Colonic mucosa (tissue), 4 donors: ENCODE measurements at regions not wholly inside any gene's neighbourhood (a gene's known extent, or its start where the extent isn't known, plus 50 kb on each side); places are given as distances from the start of the nearest gene placed in this dataset.

Experiments used
- DNase-seq: peaks from one replicate; pipeline ENCODE4 v3.0.0-alpha.2; 2020
- H3K27ac ChIP-seq: fragments of 200-600 bp; one replicate; pipeline ENCODE4 v1.8.0; 2021
- H3K27me3 ChIP-seq: fragments of 200-600 bp; one replicate; pipeline ENCODE4 v1.8.0; 2021
- H3K36me3 ChIP-seq: fragments of 200-600 bp; one replicate; pipeline ENCODE4 v1.8.0; 2021
- H3K4me1 ChIP-seq: fragments of 200-600 bp; one replicate; pipeline ENCODE4 v1.8.0; 2021; ENCODE audit warnings: mild to moderate bottlenecking
- H3K4me3 ChIP-seq: fragments of 200-600 bp; one replicate; pipeline ENCODE4 v1.8.0; 2021
- H3K9ac ChIP-seq, 2 donors: one replicate each; pipeline ENCODE4 v1.7.0; 2013; ENCODE audit warnings: control low read depth in 2 of 2, low read depth in 2 of 2, low read length in 2 of 2
- H3K9me3 ChIP-seq: fragments of 200-600 bp; one replicate; pipeline ENCODE4 v1.8.0; 2021
- CTCF ChIP-seq: fragments of 200-600 bp; IDR thresholded peaks from one replicate; pipeline ENCODE4 v1.8.0; 2022; ENCODE audit warnings: antibody characterized with exemption, mild to moderate bottlenecking
- intact Hi-C: fragments of 100-400 bp; cut with DNase I; formaldehyde crosslinking; loops from one replicate; pipeline ENCODE4 v1.14.1; 2022
- donor health status: healthy.
- donor health status: DM: no; HTN: no; CAD: no.
- donor health status: DM: no; HTN: no; CAD: no.

- H3K27ac ChIP-seq: no peak overlapping the region
- no peak overlapping the region for H3K4me3 ChIP-seq
- DNase-seq: no peak
- no peak for TF ChIP-seq CTCF
- intact Hi-C loops: no loop called here
- no peak overlapping the region for H3K9ac ChIP-seq
- no peaks in the 10 kb centered on the region for H3K36me3 ChIP-seq
- H3K4me1 ChIP-seq: no peaks in the 10 kb centered on the region
- H3K9me3 ChIP-seq: no peaks in the 10 kb centered on the region
- no peaks in the 10 kb centered on the region for H3K27me3 ChIP-seq
Observed at GRCh38 chr14:26928019-26928418, 330.2 kb upstream of the NOVA1 start.

- no peak for DNase-seq
- H3K36me3 ChIP-seq: no peaks in the 10 kb centered on the region
- H3K27ac ChIP-seq: no peak overlapping the region
- intact Hi-C loops: no loop called here
- no peaks in the 10 kb centered on the region for H3K27me3 ChIP-seq
- no peak overlapping the region for H3K9ac ChIP-seq
- no peak for TF ChIP-seq CTCF
- H3K4me1 ChIP-seq: no peaks in the 10 kb centered on the region
- H3K4me3 ChIP-seq: no peak overlapping the region
- no peaks in the 10 kb centered on the region for H3K9me3 ChIP-seq
Observed at GRCh38 chr14:26929361-26929760, 331.5 kb upstream of the NOVA1 start.

GRCh38 chr14:26930576-26930975 lies 332.7 kb upstream of the NOVA1 start:
- H3K36me3 ChIP-seq: no peaks in the 10 kb centered on the region
- no peak overlapping the region for H3K4me3 ChIP-seq
- intact Hi-C loops: no loop called here
- no peak overlapping the region for H3K9ac ChIP-seq
- no peaks in the 10 kb centered on the region for H3K27me3 ChIP-seq
- no peaks in the 10 kb centered on the region for H3K9me3 ChIP-seq
- DNase-seq: no peak
- no peak for TF ChIP-seq CTCF
- no peak overlapping the region for H3K27ac ChIP-seq
- no peaks in the 10 kb centered on the region for H3K4me1 ChIP-seq

DNA sequence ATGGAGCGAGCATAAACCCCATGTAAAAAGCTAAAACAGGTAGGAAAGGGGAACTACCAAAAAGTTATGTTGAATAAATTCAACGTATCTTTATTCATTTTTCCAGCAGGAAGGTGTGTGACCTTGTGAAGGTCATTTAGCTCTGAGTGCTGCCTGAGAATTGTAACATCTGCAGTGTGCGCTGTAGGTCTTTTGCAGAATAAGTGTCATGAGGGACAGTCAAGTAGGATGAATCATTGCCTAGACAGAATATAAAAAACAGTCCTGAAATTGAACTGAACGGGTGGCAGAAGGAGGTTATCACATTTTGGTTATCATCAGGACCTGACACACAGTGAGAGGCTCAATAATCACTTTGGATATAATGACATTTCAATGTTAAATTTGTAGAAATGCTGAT lies 334.8 kb upstream of the NOVA1 start:
- intact Hi-C loops: no loop called here
- Histone ChIP-seq H3K36me3 (no peaks in the 10 kb centered on the region), H3K9ac (no peak overlapping the region), H3K27ac (no peak overlapping the region), H3K4me1 (no peaks in the 10 kb centered on the region), H3K9me3 (no peaks in the 10 kb centered on the region), H3K27me3 (no peaks in the 10 kb centered on the region), H3K4me3 (no peak overlapping the region)
- TF ChIP-seq CTCF: no peak
- no peak for DNase-seq

DNA sequence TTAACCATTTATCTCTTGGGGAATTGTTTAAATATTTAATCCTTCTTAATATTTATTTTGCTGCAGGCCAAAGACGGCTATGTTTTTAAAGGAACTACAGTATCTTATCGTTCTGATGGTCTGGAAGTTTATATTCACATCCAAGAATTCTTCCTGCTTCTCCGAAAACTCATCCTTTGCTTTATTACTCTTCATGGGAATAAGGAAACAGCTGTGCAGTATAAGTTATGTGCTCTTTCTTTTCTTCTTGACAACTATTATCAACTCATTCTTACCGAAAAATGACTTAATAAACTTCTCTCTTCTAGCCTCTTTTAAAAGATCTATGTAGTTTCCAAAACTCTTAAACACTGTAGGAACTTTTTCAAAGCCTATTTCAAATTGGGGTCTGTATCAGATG lies 335.6 kb upstream of the NOVA1 start:
- H3K4me1 ChIP-seq: no peaks in the 10 kb centered on the region
- H3K9me3 ChIP-seq: no peaks in the 10 kb centered on the region
- no peak for DNase-seq
- H3K9ac ChIP-seq: no peak overlapping the region
- no peak for TF ChIP-seq CTCF
- H3K27ac ChIP-seq: no peak overlapping the region
- H3K4me3 ChIP-seq: no peak overlapping the region
- intact Hi-C loops: no loop called here
- H3K27me3 ChIP-seq: no peaks in the 10 kb centered on the region
- no peaks in the 10 kb centered on the region for H3K36me3 ChIP-seq

- intact Hi-C loops: no loop called here
- H3K27ac ChIP-seq: no peak overlapping the region
Observed at GRCh38 chr14:26934151-26934550, 336.3 kb upstream of the NOVA1 start.

More at GRCh38 chr14:26934151-26934550, 336.3 kb upstream of the NOVA1 start:
- no peak for DNase-seq
- TF ChIP-seq CTCF: no peak
- Histone ChIP-seq H3K4me3 (no peak overlapping the region), H3K9me3 (no peaks in the 10 kb centered on the region), H3K4me1 (no peaks in the 10 kb centered on the region), H3K9ac (no peak overlapping the region), H3K36me3 (no peaks in the 10 kb centered on the region), H3K27me3 (no peaks in the 10 kb centered on the region)
